ENCODE measurements at regions not wholly inside any gene's neighbourhood (a gene's known extent, or its start where the extent isn't known, plus 50 kb on each side); places are given as distances from the start of the nearest gene placed in this dataset.

DNA sequence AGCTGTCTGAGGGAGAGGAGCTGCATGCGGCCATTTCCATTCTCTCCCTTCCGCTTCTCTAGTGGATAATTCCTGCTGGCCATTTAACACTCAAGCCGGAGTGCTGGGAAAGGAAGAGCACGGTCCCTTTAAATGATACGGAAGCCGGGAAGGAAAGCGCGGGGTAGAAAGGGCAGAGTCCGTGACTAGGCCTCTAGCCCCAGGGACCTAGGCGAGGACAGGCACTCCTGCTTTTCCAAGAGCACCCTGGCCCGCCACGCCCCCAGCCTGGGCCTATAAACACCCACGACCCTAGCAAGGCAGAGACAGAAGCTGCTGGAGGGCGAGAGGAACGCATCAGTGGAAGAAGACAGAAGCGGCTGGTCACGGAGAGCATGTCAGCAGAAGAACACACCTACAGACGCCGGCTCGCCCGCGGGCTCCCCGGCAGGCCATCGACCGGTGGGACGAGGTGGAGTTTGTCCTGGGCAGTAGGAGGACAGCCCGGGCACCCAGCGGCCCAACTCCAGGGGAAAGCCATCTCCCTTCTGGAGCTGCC lies 1206.6 kb upstream of the TMEM132C start:
- peaks cover 34% of the 10 kb centered on the region for H3K4me1 ChIP-seq (ENCODE audit: insufficient read depth, low read length)
- H2AFZ ChIP-seq (ENCODE audit: low read length), result peak overlapping the region; percentile 68
- intact Hi-C loops (cut with micrococcal nuclease), result loop anchor here (5.0 kb wide), 1 partner anchor 107 kb away; no protein-coding TSS in a partner anchor
- peaks cover 69% of the 10 kb centered on the region for H3K79me2 ChIP-seq (ENCODE audit: low read length)
- ATAC-seq (peak; percentile 41), DNase-seq (peak; percentile 88)
- peak overlapping the region; percentile 71 for H3K4me3 ChIP-seq (ENCODE audit: low read length)
- no peaks in the 10 kb centered on the region for H3K27me3 ChIP-seq (ENCODE audit: low read length)
- ChIA-PET POLR2A (ENCODE audit: unreplicated experiment) (interaction anchor here (0.5 to 0.7 kb wide), 4 partner anchors 9 to 288 kb away, joined by 4 to 11 read pairs (median 7); no protein-coding TSS in a partner anchor), CTCF (no interaction called here)
- peak overlapping the region; percentile 78 for H3K4me2 ChIP-seq (ENCODE audit: low read length)
- H3K36me3 ChIP-seq (ENCODE audit: low read depth, low read length), result no peaks in the 10 kb centered on the region
- H4K20me1 ChIP-seq (ENCODE audit: low read length), result 0 out of 2 replicates have a peak, but pooled peaks cover 3% of the 10 kb centered on the region
- peak overlapping the region; percentile 56 for H3K27ac ChIP-seq (ENCODE audit: low read length)
- no peaks in the 10 kb centered on the region for H3F3A ChIP-seq (ENCODE audit: low read length, unreplicated experiment)
- BruUV-seq (replicated peaks), result no TSS peak
- H3K9me3 ChIP-seq (ENCODE audit: low read length), result no peaks in the 10 kb centered on the region
- H3K9me2 ChIP-seq (replicated peaks; ENCODE audit: low read length), result no peaks in the 10 kb centered on the region
- TF ChIP-seq EZH2phosphoT487 (IDR thresholded peaks at IDR 0.05; ENCODE audit: borderline replicate concordance, low read length) (no peak), CTCF (conservative IDR thresholded peaks at IDR 0.05; ENCODE audit: low read depth, low read length) (no peak), EZH2 (IDR thresholded peaks at IDR 0.05; ENCODE audit: low read length, unreplicated experiment) (no peak)
- peak overlapping the region; percentile 86 for H3K9ac ChIP-seq (ENCODE audit: low read length)

- ATAC-seq, result no peak
- POLR2A ChIA-PET (ENCODE audit: unreplicated experiment), result interaction anchor here (0.5 to 0.7 kb wide), 2 partner anchors 15 to 35 kb away, joined by 5 to 11 read pairs; no protein-coding TSS in a partner anchor
- H3K27ac ChIP-seq (ENCODE audit: low read length), result peak overlapping the region; percentile 56
Observed at GRCh38 chr12:127060933-127061332, 1206.0 kb upstream of the TMEM132C start.

More at GRCh38 chr12:127060933-127061332, 1206.0 kb upstream of the TMEM132C start:
- CTCF ChIA-PET, result no interaction called here
- Histone ChIP-seq H3K9me3 (ENCODE audit: low read length) (no peaks in the 10 kb centered on the region), H3F3A (ENCODE audit: low read length, unreplicated experiment) (no peaks in the 10 kb centered on the region), H3K9ac (ENCODE audit: low read length) (peak overlapping the region; percentile 86), H3K79me2 (ENCODE audit: low read length) (peaks cover 75% of the 10 kb centered on the region), H3K36me3 (ENCODE audit: low read depth, low read length) (no peaks in the 10 kb centered on the region), H2AFZ (ENCODE audit: low read length) (no peak overlapping the region), H4K20me1 (ENCODE audit: low read length) (0 out of 2 replicates have a peak, but pooled peaks cover 3% of the 10 kb centered on the region), H3K27me3 (ENCODE audit: low read length) (no peaks in the 10 kb centered on the region), H3K4me2 (ENCODE audit: low read length) (peak overlapping the region; percentile 78), H3K4me3 (ENCODE audit: low read length) (peak overlapping the region; percentile 71), H3K9me2 (replicated peaks; ENCODE audit: low read length) (no peaks in the 10 kb centered on the region), H3K4me1 (ENCODE audit: insufficient read depth, low read length) (peaks cover 30% of the 10 kb centered on the region)
- DNase-seq, result no peak
- TF ChIP-seq EZH2phosphoT487 (IDR thresholded peaks at IDR 0.05; ENCODE audit: borderline replicate concordance, low read length) (no peak), CTCF (conservative IDR thresholded peaks at IDR 0.05; ENCODE audit: low read depth, low read length) (no peak), EZH2 (IDR thresholded peaks at IDR 0.05; ENCODE audit: low read length, unreplicated experiment) (no peak)
- intact Hi-C loops (cut with micrococcal nuclease), result loop anchor here (5.0 kb wide), 1 partner anchor 106 kb away; no protein-coding TSS in a partner anchor
- TSS peak; percentile 77 for BruUV-seq (replicated peaks)

Data from PC-3 (cell line).